ENCODE measurements at regions not wholly inside any gene's neighbourhood (a gene's known extent, or its start where the extent isn't known, plus 50 kb on each side); places are given as distances from the start of the nearest gene placed in this dataset.

GRCh38 chr4:136457577-136457976 is 1074.7 kb downstream of the PCDH18 start:
- ChIA-PET CTCF (no interaction called here), POLR2A (no interaction called here), RAD21 (ENCODE audit: low non-redundant PET in 1 of 2, low total read pairs in 2 of 2, uncharacterized antibody in 2 of 2, unreplicated experiment in 2 of 2) (no interaction called here)
- H3K36me3 ChIP-seq (ENCODE audit: control insufficient read depth in 1 of 2, insufficient read depth in 2 of 2, low read length in 2 of 2) = no peaks in the 10 kb centered on the region
- no peak overlapping the region for H3K27ac ChIP-seq (ENCODE audit: low read depth, low read length)
- BruUV-seq (replicated peaks) = no TSS peak
- no peak overlapping the region for H2AFZ ChIP-seq (ENCODE audit: low read depth, low read length, poor library complexity, severe bottlenecking)
- H4K20me1 ChIP-seq (ENCODE audit: insufficient read depth) = no peaks in the 10 kb centered on the region
- TF ChIP-seq POLR2A (IDR thresholded peaks at IDR 0.05; ENCODE audit: borderline replicate concordance, extremely low read depth, insufficient read depth, insufficient read length) (no peak), SRF (IDR thresholded peaks at IDR 0.05; ENCODE audit: low read depth) (no peak), REST (IDR thresholded peaks at IDR 0.05; ENCODE audit: low read depth) (no peak), SIN3A (IDR thresholded peaks at IDR 0.05; ENCODE audit: low read depth) (no peak)
- no peak for DNase-seq (ENCODE audit: low read depth, low spot score)
- no peak for ATAC-seq
- no peaks in the 10 kb centered on the region for H3K4me1 ChIP-seq (ENCODE audit: control insufficient read depth in 1 of 2, insufficient read depth in 2 of 2, low read length in 2 of 2)
- no peak overlapping the region for H3K9ac ChIP-seq (ENCODE audit: low read length)
- no peaks in the 10 kb centered on the region for H3K9me3 ChIP-seq (ENCODE audit: control insufficient read depth in 1 of 2, insufficient read depth in 1 of 2, low read depth in 1 of 2, low read length in 2 of 2)
- H3K4me3 ChIP-seq (replicated peaks in 1 of 2; ENCODE audit: low read depth in 1 of 2, low read length in 2 of 2) = no peak overlapping the region
- H3K79me2 ChIP-seq (ENCODE audit: insufficient read depth, low read length) = no peaks in the 10 kb centered on the region
- H3K4me2 ChIP-seq (ENCODE audit: low read length) = no peak overlapping the region
- H3K9me2 ChIP-seq (ENCODE audit: insufficient read depth) = no peaks in the 10 kb centered on the region
- H3K27me3 ChIP-seq (ENCODE audit: insufficient read depth, low read length) = no peaks in the 10 kb centered on the region
- intact Hi-C loops (cut with micrococcal nuclease) = no loop called here

GRCh38 chr4:136457004-136457403 is 1075.3 kb downstream of the PCDH18 start:
- H3K27ac ChIP-seq (ENCODE audit: low read depth, low read length) = no peak overlapping the region
- ChIA-PET CTCF (no interaction called here), POLR2A (no interaction called here), RAD21 (ENCODE audit: low non-redundant PET in 1 of 2, low total read pairs in 2 of 2, uncharacterized antibody in 2 of 2, unreplicated experiment in 2 of 2) (no interaction called here)
- no peak for ATAC-seq
- H3K4me1 ChIP-seq (ENCODE audit: control insufficient read depth in 1 of 2, insufficient read depth in 2 of 2, low read length in 2 of 2) = no peaks in the 10 kb centered on the region
- no peak for TF ChIP-seq SP1 (IDR thresholded peaks at IDR 0.05; ENCODE audit: low read depth)
- TF ChIP-seq CEBPB (IDR thresholded peaks at IDR 0.05; ENCODE audit: low read depth) = no peak
- TF ChIP-seq SIN3A (IDR thresholded peaks at IDR 0.05; ENCODE audit: low read depth) = no peak
- TF ChIP-seq ATF3 (IDR thresholded peaks at IDR 0.05) = no peak
- no peak for TF ChIP-seq RAD21 (IDR thresholded peaks at IDR 0.05; ENCODE audit: low read depth)
- no peak for TF ChIP-seq CBX3 (IDR thresholded peaks at IDR 0.05; ENCODE audit: low read depth)
- TF ChIP-seq POLR2A (IDR thresholded peaks at IDR 0.05; ENCODE audit: borderline replicate concordance, extremely low read depth, insufficient read depth, insufficient read length) = no peak
- TF ChIP-seq ZNF274 (IDR thresholded peaks at IDR 0.05; ENCODE audit: low read depth, low read length) = no peak
- TF ChIP-seq CTCF (IDR thresholded peaks at IDR 0.05 in 2 of 3, conservative IDR thresholded peaks at IDR 0.05 in 1 of 3; ENCODE audit: borderline replicate concordance in 1 of 3, insufficient read depth in 1 of 3, low read depth in 2 of 3, low read length in 2 of 3) = no peak
- TF ChIP-seq ZFX (IDR thresholded peaks at IDR 0.05) = no peak
- H3K9me3 ChIP-seq (ENCODE audit: control insufficient read depth in 1 of 2, insufficient read depth in 1 of 2, low read depth in 1 of 2, low read length in 2 of 2) = no peaks in the 10 kb centered on the region
- intact Hi-C loops (cut with micrococcal nuclease) = no loop called here
- no TSS peak for BruUV-seq (replicated peaks)
- no peaks in the 10 kb centered on the region for H4K20me1 ChIP-seq (ENCODE audit: insufficient read depth)
- H3K4me2 ChIP-seq (ENCODE audit: low read length) = no peak overlapping the region
- H3K9ac ChIP-seq (ENCODE audit: low read length) = no peak overlapping the region
- no peaks in the 10 kb centered on the region for H3K9me2 ChIP-seq (ENCODE audit: insufficient read depth)
- H2AFZ ChIP-seq (ENCODE audit: low read depth, low read length, poor library complexity, severe bottlenecking) = no peak overlapping the region
- no peak for DNase-seq (ENCODE audit: low read depth, low spot score)
- H3K36me3 ChIP-seq (ENCODE audit: control insufficient read depth in 1 of 2, insufficient read depth in 2 of 2, low read length in 2 of 2) = no peaks in the 10 kb centered on the region
- no peaks in the 10 kb centered on the region for H3K79me2 ChIP-seq (ENCODE audit: insufficient read depth, low read length)
- H3K4me3 ChIP-seq (replicated peaks in 1 of 2; ENCODE audit: low read depth in 1 of 2, low read length in 2 of 2) = no peak overlapping the region
- H3K27me3 ChIP-seq (ENCODE audit: insufficient read depth, low read length) = no peaks in the 10 kb centered on the region

Measured in HCT116 (cell line).